ENCODE measurements at regions not wholly inside any gene's neighbourhood (a gene's known extent, or its start where the extent isn't known, plus 50 kb on each side); places are given as distances from the start of the nearest gene placed in this dataset.

GRCh38 chr2:146444085-146444484, 1400.7 kb upstream of the ACVR2A start (continued):
- TF ChIP-seq SALL2 (tag by site-specific recombination; IDR thresholded peaks at IDR 0.05; ENCODE audit: borderline replicate concordance) (no peak), ZFP69B (tag by site-specific recombination; IDR thresholded peaks at IDR 0.05) (no peak), PRDM2 (tag by site-specific recombination; IDR thresholded peaks at IDR 0.05; ENCODE audit: borderline replicate concordance) (no peak), ZNF394 (tag by site-specific recombination; IDR thresholded peaks at IDR 0.05; ENCODE audit: borderline replicate concordance) (no peak), FEZF1 (tag by site-specific recombination; IDR thresholded peaks at IDR 0.05) (no peak), ZBTB10 (tag by site-specific recombination; IDR thresholded peaks at IDR 0.05) (no peak), ZNF600 (tag by site-specific recombination; IDR thresholded peaks at IDR 0.05) (no peak), ZNF837 (tag by site-specific recombination; IDR thresholded peaks at IDR 0.05) (no peak), GFI1B (tag by site-specific recombination; IDR thresholded peaks at IDR 0.05) (no peak), CTCF (tag by site-specific recombination; IDR thresholded peaks at IDR 0.05) (no peak)

GRCh38 chr2:146438246-146438645, 1406.6 kb upstream of the ACVR2A start:
- ChIA-PET POLR2A (no interaction called here), CTCF (interaction anchor here (0.6 kb wide), 1 partner anchor 11 kb away, joined by 8 read pairs; no protein-coding TSS in a partner anchor)
- no peaks in the 10 kb centered on the region for H3K9me3 ChIP-seq (ENCODE audit: control insufficient read depth, insufficient read depth, low read depth, low read length)
- no peak overlapping the region for H3K4me3 ChIP-seq (ENCODE audit: low read depth, low read length)
- peaks cover 17% of the 10 kb centered on the region for H3K4me1 ChIP-seq (ENCODE audit: control insufficient read depth, insufficient read depth, low read length)
- H3K27ac ChIP-seq (ENCODE audit: extremely low read depth, low read depth, low read length) = no peak overlapping the region
- no peaks in the 10 kb centered on the region for H3K36me3 ChIP-seq (ENCODE audit: control insufficient read depth in 2 of 2, insufficient read depth in 1 of 2, low read length in 2 of 2)
- TF ChIP-seq GLI2 (tag by site-specific recombination; IDR thresholded peaks at IDR 0.05; ENCODE audit: borderline replicate concordance, low read depth) = no peak
- no peak for TF ChIP-seq SCRT1 (tag by site-specific recombination; IDR thresholded peaks at IDR 0.05; ENCODE audit: borderline replicate concordance)
- no peak for TF ChIP-seq PRDM6 (tag by site-specific recombination; IDR thresholded peaks at IDR 0.05)
- no peak for TF ChIP-seq ZBTB49 (tag by site-specific recombination; IDR thresholded peaks at IDR 0.05; ENCODE audit: low read depth)
- no peak for TF ChIP-seq ZFP69B (tag by site-specific recombination; IDR thresholded peaks at IDR 0.05)
- no peak for TF ChIP-seq MEIS1 (CRISPR knock-in tag; IDR thresholded peaks at IDR 0.05; ENCODE audit: borderline replicate concordance)
- no peak for TF ChIP-seq ZFP37 (tag by site-specific recombination; IDR thresholded peaks at IDR 0.05)
- TF ChIP-seq ZNF18 (tag by site-specific recombination; IDR thresholded peaks at IDR 0.05) = no peak
- no peak for TF ChIP-seq ZNF785 (tag by site-specific recombination; IDR thresholded peaks at IDR 0.05)
- no peak for TF ChIP-seq ZNF580 (tag by site-specific recombination; IDR thresholded peaks at IDR 0.05)
- TF ChIP-seq ZNF473 (tag by site-specific recombination; IDR thresholded peaks at IDR 0.05) = no peak

Data from HEK293 (cell line).